GM19467 (cell line): ENCODE measurements at regions not wholly inside any gene's neighbourhood (a gene's known extent, or its start where the extent isn't known, plus 50 kb on each side); places are given as distances from the start of the nearest gene placed in this dataset.

Experiments
- ATAC-seq: cut with Tn5 transposase; IDR thresholded peaks from one replicate; pipeline ENCODE4 v1.9.1; 2021; ENCODE audit warnings: mild to moderate bottlenecking, moderate library complexity; ENCODE audit not compliant: unreplicated experiment

DNA sequence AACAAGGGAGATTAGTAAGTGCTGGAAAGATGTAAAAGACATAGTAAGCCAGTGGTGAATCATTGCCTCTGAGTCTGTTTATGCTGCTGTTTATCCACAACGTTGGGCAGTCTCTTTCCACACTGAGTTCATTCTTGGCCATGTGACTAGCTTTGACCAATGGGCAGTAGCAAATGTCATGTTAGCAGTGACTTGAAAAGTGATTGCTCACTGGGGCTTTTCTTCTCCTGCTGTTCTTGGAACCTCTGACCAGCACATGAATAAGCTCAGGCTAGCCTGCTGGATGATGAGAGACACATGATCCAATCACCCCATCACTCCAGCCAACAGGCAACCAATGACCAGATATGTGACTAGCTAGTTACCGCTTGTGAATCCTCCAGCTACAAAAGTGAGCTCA lies 360.4 kb downstream of the SLC4A3 start:
- ATAC-seq, result no peak

DNA sequence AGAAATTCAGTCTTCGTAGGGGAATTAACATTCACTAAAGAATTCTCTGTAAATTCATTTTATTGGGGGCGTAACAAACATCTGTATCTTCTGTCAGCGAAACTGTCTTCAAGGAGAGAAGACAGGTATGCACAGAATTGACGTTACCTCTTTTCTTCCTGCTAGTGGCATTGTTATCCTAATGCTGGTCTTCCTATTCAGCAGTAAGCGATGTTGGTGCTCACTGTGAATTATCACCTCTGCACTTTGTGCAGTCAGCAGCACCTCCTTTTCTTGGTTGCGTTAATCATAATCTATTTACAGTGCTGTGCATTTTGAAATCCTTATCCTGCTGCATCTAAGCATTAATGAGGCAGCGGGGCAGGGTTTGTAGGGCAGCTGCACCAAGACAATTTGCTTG lies 362.3 kb downstream of the SLC4A3 start:
- no peak for ATAC-seq

DNA sequence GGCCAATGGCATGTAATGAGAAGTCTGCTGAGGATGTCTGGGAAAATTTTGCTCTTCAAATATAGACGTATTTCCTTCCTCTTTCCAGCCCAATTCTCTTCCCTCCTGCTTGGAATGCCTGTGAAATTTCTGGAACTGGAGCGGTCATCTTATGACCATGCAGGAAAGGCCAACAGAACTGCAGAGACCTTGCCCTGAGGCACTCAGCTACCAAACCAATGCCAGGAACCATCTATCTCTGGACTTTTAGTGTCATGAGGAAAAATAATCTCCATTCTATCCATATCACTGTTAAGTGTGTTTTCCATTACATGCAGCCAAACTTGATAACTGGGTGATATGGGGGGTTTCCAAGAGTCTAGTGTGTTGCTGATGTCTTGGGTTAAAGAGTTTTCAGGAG lies 363.7 kb downstream of the SLC4A3 start:
- no peak for ATAC-seq

DNA sequence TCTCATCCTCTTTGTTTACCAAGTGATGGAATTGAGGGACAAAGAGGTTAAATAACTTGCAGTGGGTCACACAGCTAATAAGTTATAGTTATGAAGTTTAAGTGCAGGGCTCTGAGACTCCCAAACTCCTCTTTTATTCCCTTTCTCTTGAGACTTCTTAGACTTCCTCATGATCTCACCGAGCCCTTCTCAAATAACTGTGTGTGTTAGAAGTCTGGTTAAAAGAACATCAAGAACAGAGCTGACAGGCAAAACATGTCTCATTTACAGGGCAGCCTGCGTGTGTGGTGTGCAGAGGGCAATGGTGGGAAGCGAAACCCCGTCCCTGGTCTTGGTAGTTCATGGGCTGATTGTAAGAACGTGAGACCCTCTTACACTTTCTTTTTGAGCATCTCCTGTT lies 368.0 kb downstream of the SLC4A3 start:
- no peak for ATAC-seq

DNA sequence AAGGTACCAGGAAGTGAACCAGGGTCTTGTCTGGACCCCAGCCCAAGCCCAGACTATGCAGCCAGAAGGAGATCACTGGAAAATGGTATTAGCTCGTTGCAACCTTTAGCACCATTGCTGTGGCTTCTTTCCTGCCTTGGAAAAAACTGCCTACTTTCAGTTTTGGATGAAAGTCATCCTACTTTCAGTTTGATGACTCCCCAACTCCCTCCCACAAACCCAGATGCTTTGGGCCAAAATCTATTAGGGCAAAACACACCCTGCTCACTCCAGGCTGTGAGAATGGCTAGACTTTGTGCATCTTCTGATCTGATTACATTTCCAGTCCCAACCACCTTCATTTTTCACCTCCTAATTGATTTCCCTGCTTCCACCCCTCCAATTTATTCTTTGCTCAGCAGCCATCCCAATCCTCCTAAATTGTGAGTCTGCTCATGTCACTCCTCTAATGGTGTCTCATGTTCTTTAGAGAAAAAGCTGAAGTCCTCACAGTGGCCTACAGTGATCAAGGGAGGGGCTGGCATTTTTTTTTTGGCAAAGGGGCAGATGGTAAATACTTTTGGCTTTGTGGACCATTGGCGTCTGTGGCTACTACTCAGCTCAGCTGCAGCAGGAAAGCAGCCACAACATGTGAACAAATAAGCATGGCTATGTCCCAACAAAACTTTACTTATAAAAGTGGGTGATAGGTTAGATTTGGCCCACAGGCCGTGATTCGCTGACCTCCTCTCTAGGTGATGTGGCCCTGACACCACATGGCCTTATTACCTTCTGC lies 368.7 kb downstream of the SLC4A3 start:
- ATAC-seq, result no peak

DNA sequence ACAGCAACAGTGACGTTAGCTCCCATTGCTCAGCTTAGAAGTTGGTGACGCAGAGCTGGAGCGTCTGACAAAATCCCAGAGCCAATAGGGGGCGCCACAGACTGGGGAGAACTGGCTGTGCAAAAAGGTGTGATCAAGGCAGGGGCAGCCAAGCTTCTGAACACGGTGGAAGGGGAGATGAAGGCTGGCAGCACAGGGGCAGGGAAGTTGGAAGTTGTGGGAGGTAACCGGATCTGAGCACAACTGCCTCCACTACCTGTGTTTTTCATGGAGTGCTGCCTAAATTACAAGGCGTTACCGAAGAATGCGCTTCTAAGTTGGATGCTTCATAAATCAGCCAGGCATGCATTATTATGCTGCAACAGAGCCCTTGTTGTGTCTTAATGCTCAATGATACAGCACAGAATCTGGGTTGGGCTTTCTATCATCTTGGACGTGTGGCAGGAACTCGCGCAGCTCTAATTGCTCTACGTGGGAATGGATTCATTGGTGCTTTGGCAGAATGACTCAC lies 370.0 kb downstream of the SLC4A3 start:
- no peak for ATAC-seq

DNA sequence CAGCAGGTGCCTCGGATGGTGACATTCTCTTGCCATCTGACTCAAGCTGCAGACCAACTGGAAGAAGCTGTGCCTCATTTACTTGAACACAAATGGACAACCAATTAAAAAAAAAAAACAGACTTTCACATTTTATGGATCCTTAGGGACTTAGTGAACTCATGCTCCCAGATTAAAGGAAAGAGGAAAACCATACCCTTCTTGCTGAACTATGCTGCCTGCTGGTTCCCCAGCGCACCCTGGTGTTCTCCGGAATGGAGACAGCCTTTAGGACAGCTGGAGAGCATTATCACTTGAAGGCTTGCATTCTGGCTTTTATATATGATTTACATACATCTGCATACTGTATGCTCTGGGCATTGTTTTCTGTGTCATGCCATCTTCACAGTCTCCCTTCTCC lies 370.7 kb downstream of the SLC4A3 start:
- no peak for ATAC-seq

DNA sequence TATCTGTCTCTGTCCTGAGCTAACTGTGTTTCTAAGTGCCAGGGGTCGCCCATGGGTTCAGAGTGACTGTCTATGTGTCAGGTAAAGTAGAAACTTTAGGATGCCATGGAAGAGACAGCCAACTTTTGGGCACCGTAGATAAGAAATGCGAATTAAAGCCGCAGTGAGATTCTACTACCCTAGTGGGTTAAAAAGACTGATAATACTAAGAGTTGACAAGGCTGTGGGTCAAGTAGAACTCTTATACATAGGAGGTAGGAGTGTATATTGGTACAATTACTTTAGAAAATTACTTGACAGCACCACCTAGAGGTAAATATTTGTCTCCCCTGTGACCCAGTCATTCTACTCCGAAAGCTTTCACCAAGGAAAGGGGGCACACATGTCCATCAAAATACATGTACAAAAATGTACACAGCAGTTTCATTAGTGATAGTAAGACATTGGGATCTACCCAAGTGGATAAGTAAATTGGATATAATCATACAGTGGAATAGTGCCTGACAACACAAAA lies 371.3 kb downstream of the SLC4A3 start:
- no peak for ATAC-seq

DNA sequence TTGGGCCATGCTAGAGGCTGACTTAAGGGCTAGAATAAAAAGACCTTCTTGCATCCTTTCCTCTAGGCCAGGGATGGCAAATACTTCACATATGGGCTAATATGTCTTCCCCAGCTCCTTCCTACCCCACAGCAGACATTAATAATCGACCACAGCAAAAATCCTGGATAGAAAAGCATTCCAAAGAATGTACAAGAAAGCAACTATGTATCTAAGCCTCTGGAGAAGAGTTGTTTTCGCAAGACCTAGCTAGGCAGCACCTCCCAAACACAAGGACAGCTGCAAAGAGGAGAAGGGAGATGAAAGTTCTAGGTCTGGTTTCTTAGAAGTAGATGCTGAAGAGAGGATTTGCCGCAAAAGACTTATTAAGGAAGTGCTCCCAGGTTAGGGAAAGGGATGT lies 372.6 kb downstream of the SLC4A3 start:
- no peak for ATAC-seq

DNA sequence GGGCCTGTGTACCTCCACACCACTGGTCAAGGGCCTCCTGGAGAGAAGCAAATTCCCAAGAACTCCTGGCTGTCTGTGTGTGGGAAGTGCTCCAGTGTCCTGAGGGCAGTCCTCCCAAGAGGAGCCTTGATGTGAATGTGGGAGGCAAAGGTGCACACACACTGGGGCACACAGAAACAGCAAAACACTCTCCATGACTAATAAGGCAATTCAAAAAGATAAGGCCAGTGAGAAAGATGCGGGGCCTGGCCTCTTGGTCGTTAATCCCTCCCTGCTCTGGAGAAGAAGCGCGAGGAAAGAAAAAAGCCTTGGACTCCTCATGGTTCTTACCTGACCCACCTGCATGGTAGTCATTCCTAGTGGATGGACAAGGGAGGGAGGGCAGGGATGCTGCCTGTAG lies 373.2 kb downstream of the SLC4A3 start:
- ATAC-seq, result no peak

DNA sequence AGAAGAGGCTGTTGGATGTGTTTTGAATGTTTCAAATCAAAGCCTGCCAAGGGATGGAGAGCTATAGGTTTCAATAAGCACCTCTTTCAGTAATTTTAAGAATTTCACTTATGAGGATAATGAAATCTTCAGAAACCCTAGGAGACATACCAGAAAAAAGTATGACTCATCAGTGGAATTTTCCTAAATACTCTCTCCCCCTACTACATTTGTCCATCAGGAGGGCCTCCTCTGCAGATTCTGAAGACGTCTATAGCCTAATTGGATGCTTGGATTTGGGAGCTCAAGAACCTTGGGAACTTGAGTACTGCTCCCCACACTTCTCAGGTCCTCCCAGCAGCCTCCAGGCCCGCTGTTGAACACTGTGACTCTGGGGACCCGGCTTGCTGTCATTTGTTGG lies 374.3 kb downstream of the SLC4A3 start:
- ATAC-seq, result no peak

DNA sequence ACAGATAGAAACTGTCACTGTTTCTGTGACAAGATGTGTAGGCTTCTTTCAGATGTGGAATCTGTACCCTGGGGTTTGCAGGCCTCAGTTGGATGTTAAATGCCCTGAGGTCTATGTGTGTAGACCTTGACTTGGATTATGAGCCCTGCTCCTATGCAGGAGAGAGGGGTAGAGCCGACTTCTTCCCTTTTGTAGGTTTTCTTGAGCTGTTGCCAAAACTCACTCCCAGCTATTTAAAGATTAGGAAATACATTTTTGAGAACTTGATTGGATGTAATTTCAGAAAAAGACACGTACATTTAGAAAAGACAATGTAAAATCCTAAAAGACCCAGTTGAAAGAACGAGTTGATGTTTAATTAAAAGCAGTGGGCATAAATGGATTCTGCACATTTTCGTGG lies 374.8 kb downstream of the SLC4A3 start:
- ATAC-seq, result no peak

DNA sequence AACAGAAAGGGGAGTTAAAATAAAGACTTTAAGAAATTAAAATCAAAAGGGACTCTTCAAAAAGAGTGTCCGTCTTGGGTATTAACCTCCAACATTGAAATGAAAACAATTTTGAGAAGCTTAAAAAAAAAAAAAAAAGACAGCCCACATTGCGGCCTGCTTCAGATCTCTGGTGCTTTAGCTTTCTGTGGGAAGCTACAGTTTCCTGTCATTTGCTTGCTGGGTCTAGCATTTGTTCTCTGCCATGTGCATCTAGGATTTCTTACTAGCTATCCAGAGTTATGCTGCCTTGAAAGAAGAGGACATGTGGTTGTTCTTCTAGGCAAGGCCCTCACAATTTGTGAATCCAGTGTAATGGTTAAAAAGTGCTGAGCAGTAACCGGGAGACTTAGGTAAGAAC lies 375.3 kb downstream of the SLC4A3 start:
- no peak for ATAC-seq

DNA sequence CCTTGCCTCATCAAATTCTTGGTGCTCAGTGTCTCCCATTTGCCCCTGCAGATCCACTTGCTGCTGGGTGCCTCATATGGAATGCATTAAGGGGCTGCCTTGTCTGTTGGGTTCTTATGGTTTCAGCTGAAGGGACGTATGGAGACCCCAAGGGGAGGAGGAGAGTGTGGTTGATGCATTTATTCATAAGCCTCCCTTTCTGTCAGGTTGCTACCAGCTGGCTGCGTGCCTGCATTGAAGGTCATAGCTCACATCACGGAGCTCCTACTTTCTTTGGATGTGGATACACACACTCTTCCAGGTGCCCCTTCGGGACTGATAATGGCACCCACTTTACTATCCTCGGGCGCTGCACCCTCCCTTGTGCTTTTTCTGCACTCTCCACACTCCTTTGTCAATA lies 377.9 kb downstream of the SLC4A3 start:
- no peak for ATAC-seq

DNA sequence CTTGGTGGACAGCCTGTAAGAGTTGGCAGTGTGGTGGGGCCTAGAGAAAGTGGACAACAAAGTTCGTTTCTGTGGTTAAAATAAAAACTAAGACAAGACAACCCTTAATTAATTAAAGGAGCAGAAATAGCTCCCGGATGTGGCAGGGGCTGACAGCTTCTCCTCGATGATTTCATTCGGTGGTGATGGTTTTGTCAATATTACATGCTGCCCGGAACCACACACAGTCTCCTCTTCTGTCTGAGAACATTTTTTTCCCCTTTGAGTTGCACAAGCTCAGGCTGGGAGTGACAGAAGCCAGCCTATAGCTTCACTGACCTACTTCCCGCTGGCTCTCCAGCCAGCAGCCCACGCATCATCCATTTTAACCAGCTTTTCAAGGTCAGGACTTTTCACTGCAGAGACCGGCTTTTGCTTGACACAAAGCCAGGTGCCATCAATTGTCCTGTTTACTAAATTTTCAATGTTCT lies 378.8 kb downstream of the SLC4A3 start:
- no peak for ATAC-seq

DNA sequence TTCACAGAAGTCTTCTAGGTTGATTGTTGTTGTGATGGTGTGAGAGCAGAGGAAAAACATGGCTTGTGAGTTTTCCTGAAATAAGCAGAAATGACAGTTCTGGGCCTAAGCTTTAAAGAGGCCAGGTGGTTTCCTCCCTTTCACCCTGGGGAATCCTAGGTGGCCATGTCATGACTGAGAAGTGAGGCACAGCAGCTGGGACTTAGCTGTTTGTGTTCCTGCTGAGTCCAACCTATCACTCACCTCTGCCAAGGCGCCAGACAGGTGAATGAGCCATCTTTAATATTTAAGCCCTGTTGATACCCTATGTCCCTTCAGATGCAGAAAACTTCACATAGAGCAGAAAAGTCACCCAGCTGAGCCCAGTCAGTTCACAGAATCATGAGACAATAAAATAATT lies 384.4 kb downstream of the SLC4A3 start:
- no peak for ATAC-seq

DNA sequence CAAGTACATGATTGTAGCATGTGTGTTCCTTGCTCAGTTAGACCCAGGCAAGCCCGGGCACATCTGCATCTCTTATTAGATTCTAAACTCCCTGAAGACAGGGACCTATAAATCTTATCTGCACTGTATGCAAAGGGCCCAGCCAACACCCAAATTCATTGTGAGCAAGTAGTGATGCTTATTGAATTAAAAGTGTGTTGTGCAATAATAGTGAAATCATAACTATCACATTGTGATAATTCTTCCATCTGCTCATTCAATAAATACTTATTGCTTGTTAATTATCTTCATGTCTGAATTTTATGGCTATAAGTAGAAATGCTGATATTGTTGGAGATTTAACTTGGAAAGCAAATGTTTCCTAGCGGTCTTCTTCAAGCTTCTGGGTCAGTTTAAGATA lies 387.5 kb downstream of the SLC4A3 start:
- ATAC-seq, result no peak

DNA sequence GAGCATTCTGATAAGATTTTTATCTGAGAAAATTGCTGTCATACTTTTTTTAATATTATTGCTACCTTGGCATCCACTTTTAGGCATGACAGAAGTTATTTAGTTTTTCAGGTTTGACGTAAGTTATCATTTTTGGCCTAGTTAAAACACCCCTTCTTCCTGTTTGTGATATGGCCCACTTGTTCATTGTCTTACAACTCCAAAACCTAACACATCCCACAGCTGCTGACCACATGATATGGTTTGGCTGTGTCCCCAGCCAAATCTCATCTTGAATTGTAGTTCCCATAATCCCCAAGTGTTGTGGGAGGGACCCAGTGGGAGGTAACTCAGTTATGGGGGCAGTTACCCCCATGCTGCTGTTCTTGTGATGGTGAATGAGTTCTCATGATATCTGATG lies 388.1 kb downstream of the SLC4A3 start:
- no peak for ATAC-seq

DNA sequence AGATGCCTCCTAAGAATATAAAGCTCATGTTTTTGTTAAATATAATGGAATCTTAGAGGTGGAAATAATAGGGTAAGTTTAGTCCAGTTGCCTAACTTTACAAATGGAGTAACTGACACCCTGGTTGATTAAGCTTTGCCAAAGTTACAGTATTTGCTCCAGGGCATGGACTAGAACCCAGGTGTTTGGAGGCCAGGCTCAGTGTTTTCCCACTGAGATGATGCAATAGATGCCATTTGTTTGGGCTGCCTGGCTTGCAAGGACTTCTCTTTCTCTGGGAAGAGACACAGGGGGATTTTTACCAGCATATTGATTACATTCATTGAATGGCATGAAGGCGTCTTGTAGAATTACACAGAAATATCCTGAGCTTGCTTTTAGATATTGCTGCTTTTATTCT lies 397.8 kb downstream of the SLC4A3 start:
- no peak for ATAC-seq

DNA sequence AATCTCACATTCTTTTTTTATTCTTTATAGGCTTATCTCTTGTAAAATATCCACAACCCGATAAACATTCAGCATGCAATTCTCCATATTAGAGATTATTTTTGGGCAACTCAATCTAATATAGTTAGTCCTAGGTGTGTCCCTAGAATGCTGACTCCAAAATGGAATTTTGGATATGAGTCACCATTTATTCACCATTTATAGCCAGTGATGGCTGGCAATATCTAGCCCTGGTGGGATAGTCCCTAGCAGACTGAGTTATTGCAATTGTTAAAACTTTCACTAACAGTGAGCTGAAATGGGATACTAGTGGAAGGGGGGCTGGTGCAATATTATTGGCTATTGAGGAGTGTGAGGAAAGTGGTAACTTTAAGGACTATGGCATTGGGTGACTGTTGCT lies 401.6 kb downstream of the SLC4A3 start:
- ATAC-seq, result no peak

DNA sequence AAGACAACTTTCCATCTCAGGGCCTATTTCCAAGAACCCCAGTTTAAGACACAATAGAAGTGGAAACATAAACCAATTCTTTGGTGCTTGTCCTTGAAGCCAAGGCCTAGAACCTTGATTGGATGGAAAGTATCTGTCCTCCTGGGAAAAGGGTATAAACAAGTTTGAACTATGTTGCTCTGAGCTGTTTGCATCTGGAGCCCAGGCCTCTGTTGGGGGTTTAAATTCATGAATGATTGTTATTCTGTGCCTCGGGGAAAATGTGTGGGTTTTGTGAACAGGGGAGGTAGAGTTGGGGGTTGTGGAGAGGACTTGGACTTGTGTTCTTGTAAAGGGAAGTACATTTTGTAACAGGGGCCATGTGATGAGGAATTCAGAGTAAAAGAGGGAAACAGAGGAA lies 406.1 kb downstream of the SLC4A3 start:
- ATAC-seq, result no peak

DNA sequence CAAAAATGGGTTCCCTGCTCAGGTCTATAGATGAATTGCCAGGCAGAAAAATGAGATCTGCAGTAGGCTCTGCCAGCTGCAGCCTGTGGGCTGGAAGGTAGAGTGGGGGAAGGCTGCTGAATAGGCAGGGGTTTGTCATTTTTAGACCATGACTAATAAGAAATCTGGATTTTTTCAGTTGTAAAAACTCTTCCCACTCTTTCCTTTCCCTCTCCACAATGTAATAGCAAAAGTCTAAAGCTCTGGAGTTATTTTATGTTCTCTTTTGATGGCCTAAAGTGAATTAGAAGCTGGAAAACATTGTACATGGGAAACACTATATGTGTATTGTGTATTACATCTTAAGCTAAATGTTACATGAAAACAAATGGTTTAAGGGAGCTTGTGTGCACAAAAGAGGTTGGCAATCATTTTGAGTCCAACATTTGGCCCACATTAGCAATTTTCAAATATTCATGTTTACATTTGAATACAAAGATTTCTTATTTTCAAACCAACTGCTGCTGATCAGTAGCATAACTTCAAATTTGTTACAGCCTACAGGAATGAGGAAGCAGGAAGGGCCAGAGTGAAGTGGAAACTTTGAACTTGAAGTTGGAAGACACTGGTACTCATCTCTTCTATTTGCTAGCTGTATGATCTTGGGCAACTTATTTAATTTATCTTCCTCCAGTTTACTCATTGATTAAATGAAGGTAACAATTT lies 407.1 kb downstream of the SLC4A3 start:
- ATAC-seq, result no peak
